Right atrium auricular region (tissue), 2 donors: ENCODE measurements at regions not wholly inside any gene's neighbourhood (a gene's known extent, or its start where the extent isn't known, plus 50 kb on each side); places are given as distances from the start of the nearest gene placed in this dataset.

ENCODE experiments used
- DNase-seq: peaks from one replicate; pipeline ENCODE4 v3.0.0-alpha.2; 2019; ENCODE audit warnings: low spot score
- H3K27ac ChIP-seq, 2 donors: fragments of 200-600 bp; sonication (generic); 1 replicate in 1 of 2; 2 replicates in 1 of 2; pipeline ENCODE4 v1.5.1; 2016 to 2019
- H3K27me3 ChIP-seq, 2 donors: fragments of 200-600 bp; sonication (generic); one replicate each; pipeline versions ENCODE4 v1.5.1 to v1.6.0; 2017 to 2019
- H3K36me3 ChIP-seq: fragments of 200-600 bp; sonication (generic); one replicate; pipeline ENCODE4 v1.5.1; 2016
- H3K4me1 ChIP-seq, 2 donors: fragments of 200-600 bp; sonication (generic); one replicate each; pipeline versions ENCODE4 v1.5.1 to v1.6.0; 2017 to 2019
- H3K4me3 ChIP-seq, 2 donors: fragments of 200-600 bp; sonication (generic); 1 replicate in 1 of 2; 2 replicates in 1 of 2; pipeline ENCODE4 v1.5.1; 2017 to 2019; ENCODE audit warnings: mild to moderate bottlenecking in 1 of 2, moderate library complexity in 1 of 2
- H3K9me3 ChIP-seq, 2 donors: fragments of 200-600 bp; sonication (generic); one replicate each; pipeline ENCODE4 v1.5.1; 2019
- CTCF ChIP-seq, 2 donors: fragments of 200-600 bp; sonication (generic); IDR thresholded peaks; one replicate each; pipeline ENCODE4 v1.5.1; 2019; ENCODE audit warnings: antibody characterized with exemption in 2 of 2

- Histone ChIP-seq H3K27ac (no peak overlapping the region), H3K4me1 (no peaks in the 10 kb centered on the region), H3K27me3 (no peaks in the 10 kb centered on the region), H3K9me3 (no peaks in the 10 kb centered on the region), H3K36me3 (no peaks in the 10 kb centered on the region), H3K4me3 (no peak overlapping the region)
- no peak for DNase-seq
- TF ChIP-seq CTCF (IDR thresholded peaks at IDR 0.05), result no peak
Observed at GRCh38 chr12:118513611-118514010, 137.3 kb downstream of the SUDS3 start.

GRCh38 chr12:118514297-118514696, 137.9 kb downstream of the SUDS3 start:
- Histone ChIP-seq H3K4me3 (no peak overlapping the region), H3K9me3 (no peaks in the 10 kb centered on the region), H3K4me1 (no peaks in the 10 kb centered on the region), H3K27ac (no peak overlapping the region), H3K27me3 (no peaks in the 10 kb centered on the region), H3K36me3 (no peaks in the 10 kb centered on the region)
- no peak for TF ChIP-seq CTCF (IDR thresholded peaks at IDR 0.05)
- DNase-seq, result no peak

GRCh38 chr12:118520214-118521035, 144.1 kb downstream of the SUDS3 start:
- H3K27ac ChIP-seq, result peak overlapping the region in 1 of 2 donors; percentile 72
- TF ChIP-seq CTCF (IDR thresholded peaks at IDR 0.05), result no peak
- peaks cover 0 to 6% of the 10 kb centered on the region in 2 donors for H3K4me1 ChIP-seq
- H3K9me3 ChIP-seq, result no peaks in the 10 kb centered on the region
- no peaks in the 10 kb centered on the region for H3K36me3 ChIP-seq
- H3K4me3 ChIP-seq, result no peak overlapping the region
- DNase-seq, result no peak
- no peaks in the 10 kb centered on the region for H3K27me3 ChIP-seq

- DNase-seq, result no peak
- Histone ChIP-seq H3K4me3 (no peak overlapping the region), H3K9me3 (no peaks in the 10 kb centered on the region), H3K36me3 (no peaks in the 10 kb centered on the region), H3K4me1 (peaks cover 0 to 6% of the 10 kb centered on the region in 2 donors), H3K27ac (peak overlapping the region in 1 of 2 donors; percentile 72), H3K27me3 (no peaks in the 10 kb centered on the region)
- TF ChIP-seq CTCF (IDR thresholded peaks at IDR 0.05), result no peak
Observed at GRCh38 chr12:118521036-118521370, 144.6 kb downstream of the SUDS3 start.

- DNase-seq, result no peak
- Histone ChIP-seq H3K36me3 (no peaks in the 10 kb centered on the region), H3K27ac (no peak overlapping the region), H3K4me3 (no peak overlapping the region), H3K9me3 (no peaks in the 10 kb centered on the region), H3K27me3 (no peaks in the 10 kb centered on the region), H3K4me1 (peaks cover 0 to 18% of the 10 kb centered on the region in 2 donors)
- TF ChIP-seq CTCF (IDR thresholded peaks at IDR 0.05), result no peak
Observed at GRCh38 chr12:118524446-118524845, 148.1 kb downstream of the SUDS3 start.

- no peak for TF ChIP-seq CTCF (IDR thresholded peaks at IDR 0.05)
- no peaks in the 10 kb centered on the region for H3K27me3 ChIP-seq
- no peak for DNase-seq
- H3K27ac ChIP-seq, result no peak overlapping the region
- H3K4me3 ChIP-seq, result no peak overlapping the region
- peaks cover 0 to 18% of the 10 kb centered on the region in 2 donors for H3K4me1 ChIP-seq
- H3K9me3 ChIP-seq, result no peaks in the 10 kb centered on the region
- no peaks in the 10 kb centered on the region for H3K36me3 ChIP-seq
Observed at GRCh38 chr12:118525216-118525615, 148.9 kb downstream of the SUDS3 start.
